Upper lobe of right lung (tissue), 1 donor: ENCODE measurements at regions not wholly inside any gene's neighbourhood (a gene's known extent, or its start where the extent isn't known, plus 50 kb on each side); places are given as distances from the start of the nearest gene placed in this dataset.

Experiments
- ATAC-seq: fragments of 200-7000 bp; cut with Tn5 transposase; one replicate; pipeline ENCODE4 v1.9.1; 2020; ENCODE audit warnings: mild to moderate bottlenecking, moderate library complexity
- DNase-seq: peaks from one replicate; pipeline ENCODE4 v3.0.0-alpha.2; 2020
- H3K27ac ChIP-seq: fragments of 200-600 bp; one replicate; pipeline ENCODE4 v1.8.0; 2022
- H3K27me3 ChIP-seq: fragments of 200-600 bp; one replicate; pipeline ENCODE4 v1.8.0; 2022; ENCODE audit warnings: mild to moderate bottlenecking
- H3K36me3 ChIP-seq: fragments of 200-600 bp; one replicate; pipeline ENCODE4 v1.8.0; 2022
- H3K4me1 ChIP-seq: fragments of 200-600 bp; one replicate; pipeline ENCODE4 v1.8.0; 2022
- H3K4me3 ChIP-seq: fragments of 200-600 bp; one replicate; pipeline ENCODE4 v1.8.0; 2022; ENCODE audit warnings: mild to moderate bottlenecking
- H3K9me3 ChIP-seq: fragments of 200-600 bp; one replicate; pipeline ENCODE4 v1.8.0; 2022
- intact Hi-C: fragments of 100-400 bp; cut with DNase I; formaldehyde crosslinking; loops from one replicate; pipeline ENCODE4 v1.11.0; 2022
- TF ChIP-seq, protein P1 (sequence below): fragments of 200-600 bp; IDR thresholded peaks from one replicate; pipeline ENCODE4 v1.8.0; 2022; ENCODE audit warnings: antibody characterized with exemption
- donor health status: DM: no; HTN: yes; CAD: no; lungs with severe emphysema.

DNA sequence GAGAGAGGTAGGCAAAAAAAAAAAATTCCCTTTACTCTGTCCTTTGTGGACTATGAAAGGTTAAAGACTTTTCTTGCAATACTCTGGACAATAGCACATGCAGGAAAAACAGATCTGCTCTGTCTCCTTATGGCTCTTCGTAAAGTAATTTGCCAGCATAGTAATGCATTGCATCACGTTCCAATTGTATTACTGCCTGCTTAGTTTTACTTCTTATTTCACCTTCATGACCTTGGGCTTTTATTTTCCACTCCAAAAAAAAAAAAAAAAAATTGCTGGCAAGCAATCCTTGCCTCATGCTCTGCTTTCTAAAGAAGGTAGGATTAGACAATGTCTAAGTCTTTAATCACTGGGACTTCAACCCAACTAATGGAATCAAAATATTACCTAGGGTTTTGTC is 1802.7 kb downstream of the SUCLG1 start:
- no peak for DNase-seq
- Histone ChIP-seq H3K9me3 (no peaks in the 10 kb centered on the region), H3K27ac (no peak overlapping the region), H3K27me3 (no peaks in the 10 kb centered on the region), H3K4me1 (no peaks in the 10 kb centered on the region), H3K4me3 (no peak overlapping the region), H3K36me3 (no peaks in the 10 kb centered on the region)
- intact Hi-C loops, result no loop called here
- ATAC-seq, result no peak
- TF ChIP-seq, protein P1, sequence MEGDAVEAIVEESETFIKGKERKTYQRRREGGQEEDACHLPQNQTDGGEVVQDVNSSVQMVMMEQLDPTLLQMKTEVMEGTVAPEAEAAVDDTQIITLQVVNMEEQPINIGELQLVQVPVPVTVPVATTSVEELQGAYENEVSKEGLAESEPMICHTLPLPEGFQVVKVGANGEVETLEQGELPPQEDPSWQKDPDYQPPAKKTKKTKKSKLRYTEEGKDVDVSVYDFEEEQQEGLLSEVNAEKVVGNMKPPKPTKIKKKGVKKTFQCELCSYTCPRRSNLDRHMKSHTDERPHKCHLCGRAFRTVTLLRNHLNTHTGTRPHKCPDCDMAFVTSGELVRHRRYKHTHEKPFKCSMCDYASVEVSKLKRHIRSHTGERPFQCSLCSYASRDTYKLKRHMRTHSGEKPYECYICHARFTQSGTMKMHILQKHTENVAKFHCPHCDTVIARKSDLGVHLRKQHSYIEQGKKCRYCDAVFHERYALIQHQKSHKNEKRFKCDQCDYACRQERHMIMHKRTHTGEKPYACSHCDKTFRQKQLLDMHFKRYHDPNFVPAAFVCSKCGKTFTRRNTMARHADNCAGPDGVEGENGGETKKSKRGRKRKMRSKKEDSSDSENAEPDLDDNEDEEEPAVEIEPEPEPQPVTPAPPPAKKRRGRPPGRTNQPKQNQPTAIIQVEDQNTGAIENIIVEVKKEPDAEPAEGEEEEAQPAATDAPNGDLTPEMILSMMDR, result no peak

DNA sequence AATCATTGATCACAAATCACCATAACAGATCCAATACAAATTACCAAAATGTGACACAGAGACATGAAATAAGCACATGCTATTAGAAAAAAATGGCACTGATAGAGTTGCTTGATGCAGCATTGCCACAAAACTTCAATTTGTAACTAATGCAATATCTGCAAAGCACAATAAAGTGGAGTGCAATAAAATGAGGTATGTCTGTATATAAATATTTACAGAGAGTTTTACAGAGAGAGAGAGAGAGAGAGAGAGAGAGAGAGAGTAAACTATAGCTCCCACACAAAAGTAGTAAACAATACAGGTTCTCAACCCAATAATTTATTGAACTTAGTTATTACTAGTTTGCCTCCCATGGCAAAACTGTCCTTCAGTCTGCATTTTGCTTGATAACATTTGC is 1807.0 kb downstream of the SUCLG1 start:
- intact Hi-C loops, result no loop called here
- DNase-seq (no peak), ATAC-seq (no peak)
- no peaks in the 10 kb centered on the region for H3K36me3 ChIP-seq
- H3K27me3 ChIP-seq, result no peaks in the 10 kb centered on the region
- TF ChIP-seq, protein P1, result no peak
- H3K4me3 ChIP-seq, result no peak overlapping the region
- H3K4me1 ChIP-seq, result no peaks in the 10 kb centered on the region
- no peak overlapping the region for H3K27ac ChIP-seq
- no peaks in the 10 kb centered on the region for H3K9me3 ChIP-seq

GRCh38 chr2:82650038-82650437 is 1809.0 kb downstream of the SUCLG1 start:
- Histone ChIP-seq H3K4me1 (no peaks in the 10 kb centered on the region), H3K36me3 (no peaks in the 10 kb centered on the region), H3K27me3 (no peaks in the 10 kb centered on the region), H3K27ac (no peak overlapping the region), H3K4me3 (no peak overlapping the region), H3K9me3 (no peaks in the 10 kb centered on the region)
- DNase-seq (no peak), ATAC-seq (no peak)
- intact Hi-C loops, result no loop called here
- TF ChIP-seq, protein P1, result no peak

GRCh38 chr2:82641598-82642180 is 1817.4 kb downstream of the SUCLG1 start:
- Histone ChIP-seq H3K27me3 (no peaks in the 10 kb centered on the region), H3K4me1 (no peaks in the 10 kb centered on the region), H3K36me3 (no peaks in the 10 kb centered on the region), H3K9me3 (no peaks in the 10 kb centered on the region), H3K27ac (no peak overlapping the region), H3K4me3 (no peak overlapping the region)
- TF ChIP-seq, protein P1, result no peak
- intact Hi-C loops, result no loop called here
- ATAC-seq, result no peak
- DNase-seq, result no peak

DNA sequence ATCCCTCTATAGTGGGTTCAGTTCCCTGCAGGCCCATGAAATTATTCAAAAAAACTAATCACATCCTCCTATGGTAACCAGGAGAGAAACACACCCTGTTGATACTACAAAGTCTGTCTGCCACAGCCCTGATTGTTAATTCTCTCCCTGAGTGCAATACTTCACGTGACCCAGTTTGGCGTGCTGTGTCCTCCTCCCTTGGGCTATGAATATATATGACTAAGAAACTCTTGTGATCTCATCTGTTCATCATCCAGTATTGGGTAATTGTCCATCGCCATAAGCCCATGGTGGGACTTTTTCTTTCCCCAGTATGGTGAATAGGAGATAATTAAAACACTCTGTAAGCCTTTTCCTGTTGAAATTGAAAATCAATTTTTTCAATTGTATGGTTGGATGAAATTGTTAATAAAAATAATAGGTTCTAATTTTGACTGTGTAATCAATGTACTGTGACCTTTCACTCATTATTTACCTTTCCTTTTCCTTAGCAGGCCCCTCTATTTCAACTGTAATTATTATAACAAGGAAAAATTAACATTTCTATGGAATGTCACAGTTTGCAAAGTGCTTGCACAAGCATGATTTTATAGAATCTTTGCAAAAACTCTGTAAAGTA is 1822.6 kb downstream of the SUCLG1 start:
- H3K36me3 ChIP-seq, result no peaks in the 10 kb centered on the region
- H3K4me3 ChIP-seq, result no peak overlapping the region
- ATAC-seq, result no peak
- TF ChIP-seq, protein P1, result no peak
- no peaks in the 10 kb centered on the region for H3K4me1 ChIP-seq
- intact Hi-C loops, result no loop called here
- H3K27ac ChIP-seq, result no peak overlapping the region
- no peak for DNase-seq
- H3K9me3 ChIP-seq, result no peaks in the 10 kb centered on the region
- H3K27me3 ChIP-seq, result no peaks in the 10 kb centered on the region
